H1 (cell line): ENCODE measurements at regions not wholly inside any gene's neighbourhood (a gene's known extent, or its start where the extent isn't known, plus 50 kb on each side); places are given as distances from the start of the nearest gene placed in this dataset.
A peak's percentile ranks its signal among the peaks of the same experiment; 100 is the strongest.

ENCODE experiments used
- CTCF ChIA-PET: fragments of 300-600 bp; sonication (Branson Sonifier 250); formaldehyde crosslinking; loops from one replicate; lab custom pipeline; 2021; ENCODE audit not compliant: partially characterized antibody; lab: Charles Lee
- POLR2A ChIA-PET: fragments of 300-600 bp; sonication (Branson Sonifier 250); formaldehyde crosslinking; loops from one replicate; lab custom pipeline; 2021; ENCODE audit warnings: inconsistent platforms; ENCODE audit not compliant: partially characterized antibody; lab: Charles Lee
- DNase-seq, 2 experiments: peaks; one replicate each; pipeline versions ENCODE4 v3.0.0 to v3.0.0-alpha.2; 2010 to 2022; ENCODE audit warnings: low spot score in 2 of 2, low read depth in 1 of 2, mixed read lengths in 1 of 2
- FAIRE-seq: peaks from 2 replicates; lab custom pipeline; 2011; peaks lifted over from hg19 to GRCh38; lab: Jason Lieb, UNC
- H2AFZ ChIP-seq: 2 replicates; pipeline ENCODE4 v1.8.1; 2012; ENCODE audit warnings: low read length, inconsistent platforms
- H2AK5ac ChIP-seq: 2 replicates; pipeline ENCODE4 v1.6.1; 2013; ENCODE audit warnings: low read depth, low read length
- H2BK120ac ChIP-seq: replicated peaks from 2 replicates; pipeline ENCODE3; 2013; ENCODE audit warnings: low read depth, low read length, inconsistent platforms
- H2BK12ac ChIP-seq: 2 replicates; pipeline ENCODE4 v1.6.1; 2013; ENCODE audit warnings: low read depth, low read length
- H2BK15ac ChIP-seq: 2 replicates; pipeline ENCODE4 v1.6.1; 2013; ENCODE audit warnings: low read length
- H2BK20ac ChIP-seq: 2 replicates; pipeline ENCODE4 v1.6.1; 2013; ENCODE audit warnings: low read length
- H2BK5ac ChIP-seq: 2 replicates; pipeline ENCODE4 v1.6.1; 2013; ENCODE audit warnings: low read depth, low read length
- H3K14ac ChIP-seq: 2 replicates; pipeline ENCODE4 v1.6.1; 2013; ENCODE audit warnings: inconsistent platforms; ENCODE audit not compliant: insufficient read length
- H3K18ac ChIP-seq: 2 replicates; pipeline ENCODE4 v1.6.1; 2013; ENCODE audit warnings: low read length; ENCODE audit errors: extremely low read depth
- H3K23ac ChIP-seq: 2 replicates; pipeline ENCODE4 v1.6.1; 2013; ENCODE audit warnings: inconsistent platforms; ENCODE audit not compliant: insufficient read length
- H3K23me2 ChIP-seq: 2 replicates; pipeline ENCODE4 v1.6.1; 2013; ENCODE audit warnings: low read depth, low read length
- H3K27ac ChIP-seq: 2 replicates; pipeline ENCODE4 v1.6.1; 2011; ENCODE audit warnings: low read depth, low read length, inconsistent platforms
- H3K27me3 ChIP-seq, 4 experiments: replicated peaks in 1 of 4; 1 replicate in 1 of 4; 2 replicates in 3 of 4; pipeline versions ENCODE4 v1.6.1 to v1.8.1; 2011 to 2013; ENCODE audit warnings: low read length in 3 of 4, mild to moderate bottlenecking in 3 of 4, inconsistent platforms in 2 of 4, mixed read lengths in 2 of 4, moderate library complexity in 1 of 4; ENCODE audit not compliant: control insufficient read depth in 3 of 4, insufficient read depth in 3 of 4; ENCODE audit errors: extremely low read depth in 1 of 4
- H3K36me3 ChIP-seq, 4 experiments: 2 replicates each; pipeline versions ENCODE4 v1.6.1 to v1.8.1; 2011 to 2013; ENCODE audit warnings: mild to moderate bottlenecking in 4 of 4, low read length in 3 of 4, moderate library complexity in 2 of 4, control low read depth in 1 of 4, inconsistent platforms in 1 of 4; ENCODE audit not compliant: insufficient read depth in 4 of 4, control insufficient read depth in 2 of 4
- H3K4ac ChIP-seq: replicated peaks from 2 replicates; pipeline ENCODE3; 2013; ENCODE audit warnings: low read length, low read depth, mixed read lengths, inconsistent platforms; ENCODE audit not compliant: insufficient read length
- H3K4me1 ChIP-seq, 4 experiments: replicated peaks in 1 of 4; 1 replicate in 1 of 4; 2 replicates in 3 of 4; pipeline versions ENCODE4 v1.6.1 to v1.8.1; 2011 to 2013; ENCODE audit warnings: low read length in 3 of 4, inconsistent platforms in 2 of 4, mixed read lengths in 1 of 4; ENCODE audit not compliant: insufficient read depth in 4 of 4, control insufficient read depth in 3 of 4
- H3K4me2 ChIP-seq, 2 experiments: 2 replicates each; pipeline versions ENCODE4 v1.6.1 to v1.8.1; 2011 to 2013; ENCODE audit warnings: low read depth in 2 of 2, low read length in 2 of 2, control low read depth in 1 of 2, inconsistent platforms in 1 of 2, mild to moderate bottlenecking in 1 of 2; ENCODE audit not compliant: insufficient read depth in 1 of 2
- H3K4me3 ChIP-seq, 4 experiments: fragments of 200-600, 300-600 bp in 1 of 4; sonication (generic), shearing (Covaris generic), sonication (Bioruptor Twin) in 1 of 4; 2 replicates each; pipeline versions ENCODE4 v1.5.1 to v1.8.1; 2011 to 2016; ENCODE audit warnings: low read length in 4 of 4, low read depth in 3 of 4, control low read depth in 2 of 4, inconsistent platforms in 2 of 4, mild to moderate bottlenecking in 2 of 4, mixed read lengths in 1 of 4, moderate library complexity in 1 of 4; ENCODE audit not compliant: insufficient read depth in 2 of 4; ENCODE audit errors: extremely low read depth in 1 of 4
- H3K56ac ChIP-seq: replicated peaks from 2 replicates; pipeline ENCODE3; 2013; ENCODE audit warnings: low read depth, mild to moderate bottlenecking, mixed read lengths, low read length, inconsistent platforms; ENCODE audit not compliant: insufficient read length
- H3K79me1 ChIP-seq: 2 replicates; pipeline ENCODE4 v1.6.1; 2013; ENCODE audit warnings: low read depth, low read length, control low read depth
- H3K79me2 ChIP-seq, 2 experiments: 2 replicates each; pipeline versions ENCODE4 v1.6.1 to v1.8.1; 2012 to 2013; ENCODE audit warnings: low read length in 2 of 2, mild to moderate bottlenecking in 2 of 2, inconsistent platforms in 1 of 2; ENCODE audit not compliant: insufficient read depth in 2 of 2, control insufficient read depth in 1 of 2
- H3K9ac ChIP-seq, 4 experiments: replicated peaks in 1 of 4; 1 replicate in 1 of 4; 2 replicates in 3 of 4; pipeline versions ENCODE4 v1.6.1 to v1.8.1; 2011 to 2013; ENCODE audit warnings: low read depth in 3 of 4, low read length in 3 of 4, control low read depth in 2 of 4, mild to moderate bottlenecking in 2 of 4, moderate library complexity in 2 of 4, inconsistent platforms in 1 of 4; ENCODE audit errors: extremely low read depth in 1 of 4
- H3K9me3 ChIP-seq, 2 experiments: 2 replicates each; pipeline versions ENCODE4 v1.6.1 to v1.8.1; 2012 to 2013; ENCODE audit warnings: mild to moderate bottlenecking in 2 of 2, moderate library complexity in 2 of 2, control low read depth in 1 of 2, inconsistent platforms in 1 of 2, low read depth in 1 of 2, low read length in 1 of 2, mixed read lengths in 1 of 2; ENCODE audit not compliant: insufficient read depth in 2 of 2
- H4K20me1 ChIP-seq, 2 experiments: replicated peaks in 1 of 2; 2 replicates each; pipeline versions ENCODE3 to v1.8.1; 2011 to 2013; ENCODE audit warnings: inconsistent platforms in 2 of 2, low read length in 2 of 2, mild to moderate bottlenecking in 1 of 2; ENCODE audit not compliant: insufficient read depth in 2 of 2, control insufficient read depth in 1 of 2
- H4K5ac ChIP-seq: 2 replicates; pipeline ENCODE4 v1.6.1; 2013; ENCODE audit warnings: low read length, low read depth, mixed read lengths, inconsistent platforms; ENCODE audit not compliant: insufficient read length
- H4K8ac ChIP-seq: 2 replicates; pipeline ENCODE4 v1.8.0; 2013; ENCODE audit warnings: mild to moderate bottlenecking, moderate library complexity, low read length, inconsistent platforms; ENCODE audit not compliant: insufficient read depth; ENCODE audit errors: extremely low read depth
- H4K91ac ChIP-seq: replicated peaks from 2 replicates; pipeline ENCODE3; 2013; ENCODE audit warnings: low read length, mixed read lengths, inconsistent platforms; ENCODE audit not compliant: insufficient read length
- CTBP2 ChIP-seq: IDR thresholded peaks from 2 replicates; pipeline ENCODE4 v1.7.0; 2011; ENCODE audit warnings: borderline replicate concordance, mild to moderate bottlenecking, moderate library complexity, mixed read lengths, low read length; ENCODE audit not compliant: insufficient read depth, insufficient read length
- FOSL1 ChIP-seq: IDR thresholded peaks from 2 replicates; pipeline ENCODE4 v1.6.1; 2011; ENCODE audit warnings: mild to moderate bottlenecking, low read depth, low read length, moderate library complexity; ENCODE audit not compliant: insufficient read depth
- KDM4A ChIP-seq: IDR thresholded peaks from one replicate; pipeline ENCODE4 v1.7.1; 2012; ENCODE audit warnings: low read depth, mild to moderate bottlenecking, moderate library complexity, low read length, inconsistent platforms; ENCODE audit not compliant: severe bottlenecking
- MAX ChIP-seq: IDR thresholded peaks from 2 replicates; pipeline ENCODE4 v1.6.1; 2012; ENCODE audit warnings: inconsistent platforms
- SP2 ChIP-seq: IDR thresholded peaks from 2 replicates; pipeline ENCODE4 v1.6.1; 2012; ENCODE audit warnings: mild to moderate bottlenecking, low read length, inconsistent platforms
- WGBS, 2 experiments: shearing (Covaris generic) in 1 of 2; methylation state at CpG; one replicate each; pipeline versions ENCODE4 v1.1.6 to v1.1.7; 2013 to 2015; ENCODE audit warnings: low lambda C conversion rate in 2 of 2, mixed read lengths in 2 of 2, inconsistent platforms in 1 of 2, low coverage in 1 of 2, missing lambda C conversion rate in 1 of 2; ENCODE audit not compliant: insufficient replicate concordance in 2 of 2, insufficient coverage in 1 of 2, insufficient read length in 1 of 2; ENCODE audit errors: extremely low coverage in 1 of 2, missing lambda C conversion rate in 1 of 2; 5-methylcytosine and 5-hydroxymethylcytosine counted together

DNA sequence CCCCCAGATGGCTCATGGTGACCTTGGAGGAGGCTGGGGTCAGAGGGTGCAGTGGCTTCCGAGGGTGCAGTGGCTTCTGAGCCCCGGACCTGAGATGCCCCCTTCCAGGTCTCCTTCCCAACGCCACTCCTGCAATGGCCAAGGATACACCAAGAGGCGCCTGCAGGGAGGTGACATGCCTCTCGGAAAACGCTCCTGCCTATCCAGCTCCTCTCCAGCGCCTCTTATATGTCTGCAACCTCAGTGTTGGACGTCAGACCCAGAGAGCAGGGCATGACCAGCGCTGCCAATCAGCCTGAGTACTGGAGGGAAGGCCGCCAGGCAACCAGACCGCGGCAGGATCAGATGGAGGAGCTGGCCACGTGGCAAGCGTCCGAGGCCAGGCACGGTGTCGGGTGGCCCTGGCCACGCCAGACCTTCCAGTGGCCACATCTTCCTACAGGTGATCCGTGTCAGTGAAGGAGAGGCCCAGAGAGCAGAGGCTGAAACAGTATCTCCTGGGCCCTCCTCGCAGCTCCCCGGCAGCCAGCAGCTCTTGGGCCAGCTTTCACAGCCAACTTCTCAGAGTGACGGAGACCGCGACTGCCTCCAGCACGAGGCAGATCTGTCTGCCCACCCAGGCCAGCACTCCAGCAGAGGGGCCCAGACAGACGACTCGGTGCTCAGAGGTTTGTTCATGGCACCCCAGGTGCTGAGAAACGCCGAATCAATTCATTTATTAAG lies 199.5 kb upstream of the SALL3 start:
- no peak for TF ChIP-seq CTBP2
- TF ChIP-seq MAX: no peak
- no peak for TF ChIP-seq SP2
- TF ChIP-seq KDM4A: no peak
- no peak for TF ChIP-seq FOSL1
- H2BK15ac ChIP-seq: no peak overlapping the region
- no peaks in the 10 kb centered on the region for H3K27me3 ChIP-seq
- H2BK12ac ChIP-seq: no peak overlapping the region
- no peak overlapping the region for H2AK5ac ChIP-seq
- H3K18ac ChIP-seq: no peak overlapping the region
- no peak overlapping the region for H3K14ac ChIP-seq
- DNase-seq (no peak), FAIRE-seq (no peak)
- no peak overlapping the region for H2AFZ ChIP-seq
- H3K23ac ChIP-seq: no peak overlapping the region
- H4K91ac ChIP-seq: no peak overlapping the region
- no peak overlapping the region for H2BK5ac ChIP-seq
- no peaks in the 10 kb centered on the region for H4K20me1 ChIP-seq
- H3K79me1 ChIP-seq: no peaks in the 10 kb centered on the region
- CTCF ChIA-PET: interaction anchor here (0.8 to 1.9 kb wide), 3 partner anchors 10 to 206 kb away, joined by 3 to 4 read pairs (median 3); no protein-coding TSS in a partner anchor
- no peak overlapping the region for H3K4me3 ChIP-seq
- H3K4me1 ChIP-seq: peaks cover 0 to 5% (median 0%) of the 10 kb centered on the region in 4 experiments; a peak in 1 of 7 replicates
- 93% methylated on average over 29 of the region's 29 CpGs; no CpG with 5 or more reads in 1 of the 2 experiments for WGBS, 2 experiments
- H3K4me2 ChIP-seq: no peak overlapping the region
- H2BK20ac ChIP-seq: no peak overlapping the region
- no peak overlapping the region for H3K9ac ChIP-seq
- no peaks in the 10 kb centered on the region for H3K9me3 ChIP-seq
- no peak overlapping the region for H4K5ac ChIP-seq
- no peak overlapping the region for H3K4ac ChIP-seq
- POLR2A ChIA-PET: no interaction called here
- H2BK120ac ChIP-seq: no peak overlapping the region
- H4K8ac ChIP-seq: peak overlapping the region; percentile 35; the same call in 1 of the 2 replicates
- H3K23me2 ChIP-seq: no peaks in the 10 kb centered on the region
- no peak overlapping the region for H3K27ac ChIP-seq
- no peak overlapping the region for H3K56ac ChIP-seq
- H3K36me3 ChIP-seq: no peaks in the 10 kb centered on the region
- H3K79me2 ChIP-seq: no peaks in the 10 kb centered on the region
